ENCODE measurements at regions not wholly inside any gene's neighbourhood (a gene's known extent, or its start where the extent isn't known, plus 50 kb on each side); places are given as distances from the start of the nearest gene placed in this dataset.
A peak's percentile ranks its signal among the peaks of the same experiment; 100 is the strongest.
"Not testable (repeated sequence)": the region's sequence is repeated elsewhere in the genome, so short reads cannot be mapped to it uniquely, and the experiment has no call there.

DNA sequence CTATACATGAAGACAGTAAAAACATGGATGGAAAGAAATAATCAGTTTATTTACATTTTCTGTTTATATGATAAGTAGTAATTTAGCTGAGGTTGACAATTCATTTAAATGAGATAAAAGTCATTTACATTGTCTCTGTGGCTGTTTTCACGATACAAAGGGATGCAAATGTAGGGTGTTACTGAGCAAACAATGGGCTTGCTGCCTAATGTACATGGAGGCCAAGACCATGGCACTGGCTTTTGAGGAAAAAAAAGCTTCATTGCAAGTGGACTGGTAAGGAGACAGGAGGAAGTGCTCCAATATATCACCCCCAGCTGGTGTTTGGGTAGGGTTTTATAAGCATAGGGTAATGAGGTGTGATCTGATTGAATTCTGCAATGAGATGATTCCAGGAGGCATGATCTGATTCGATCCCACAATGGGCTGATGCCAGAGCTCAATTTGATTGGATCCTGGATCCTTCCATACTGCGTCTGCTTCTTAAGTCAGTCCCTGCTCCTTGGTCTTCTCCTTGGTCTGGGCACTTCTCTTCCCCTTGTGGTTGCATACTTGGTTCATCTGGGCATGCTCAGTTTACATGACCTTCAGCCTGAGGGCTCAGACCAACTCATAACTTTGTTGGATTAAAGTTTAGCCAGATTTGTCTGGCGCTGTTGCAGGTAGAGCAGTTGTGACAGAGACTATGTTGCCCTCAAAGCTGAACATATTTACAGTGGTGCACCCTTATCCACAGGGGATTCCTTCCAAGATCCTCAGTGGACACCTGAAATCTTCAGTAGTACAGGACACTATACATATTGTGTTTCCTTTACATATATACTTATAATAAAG is 181.2 kb downstream of the SPATA31A6 start:
- H3K4me3 ChIP-seq (ENCODE audit: low read length); DNase-seq (ENCODE audit: low read depth): not testable (repeated sequence)

DNA sequence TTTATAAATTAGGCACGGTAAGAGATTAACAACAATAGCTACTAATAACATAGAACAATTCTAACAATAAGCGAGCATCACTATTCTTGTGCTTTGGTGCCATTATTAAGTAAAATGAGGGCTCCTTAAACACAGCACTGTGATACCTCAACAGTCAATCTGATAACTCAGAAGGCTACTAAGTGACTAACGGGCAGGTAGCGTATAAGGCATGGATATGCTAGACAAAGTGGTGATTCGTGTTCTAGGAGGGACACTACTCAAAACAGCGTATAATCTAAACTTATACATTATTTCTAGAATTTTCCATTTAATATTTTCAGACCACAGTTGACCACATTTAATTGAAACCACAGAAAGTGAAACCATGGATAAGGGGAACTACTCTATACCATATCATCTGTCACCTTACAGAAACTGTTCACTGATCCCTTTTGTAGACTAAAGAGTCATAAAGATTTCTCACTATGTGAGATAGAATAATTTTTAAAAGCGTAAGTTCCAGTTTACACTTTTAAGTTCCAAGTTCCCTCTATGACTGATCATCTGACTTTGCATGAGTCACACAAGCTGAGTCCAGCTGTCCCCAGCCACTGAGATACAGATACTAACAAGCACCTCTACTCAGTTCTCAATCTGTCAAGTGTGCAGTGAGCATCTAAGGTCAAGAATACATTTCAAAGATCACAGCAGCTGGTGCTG is 181.9 kb downstream of the SPATA31A6 start:
- H3K4me3 ChIP-seq (ENCODE audit: low read length): not testable (repeated sequence)
- DNase-seq (ENCODE audit: low read depth): peak; percentile 23

DNA sequence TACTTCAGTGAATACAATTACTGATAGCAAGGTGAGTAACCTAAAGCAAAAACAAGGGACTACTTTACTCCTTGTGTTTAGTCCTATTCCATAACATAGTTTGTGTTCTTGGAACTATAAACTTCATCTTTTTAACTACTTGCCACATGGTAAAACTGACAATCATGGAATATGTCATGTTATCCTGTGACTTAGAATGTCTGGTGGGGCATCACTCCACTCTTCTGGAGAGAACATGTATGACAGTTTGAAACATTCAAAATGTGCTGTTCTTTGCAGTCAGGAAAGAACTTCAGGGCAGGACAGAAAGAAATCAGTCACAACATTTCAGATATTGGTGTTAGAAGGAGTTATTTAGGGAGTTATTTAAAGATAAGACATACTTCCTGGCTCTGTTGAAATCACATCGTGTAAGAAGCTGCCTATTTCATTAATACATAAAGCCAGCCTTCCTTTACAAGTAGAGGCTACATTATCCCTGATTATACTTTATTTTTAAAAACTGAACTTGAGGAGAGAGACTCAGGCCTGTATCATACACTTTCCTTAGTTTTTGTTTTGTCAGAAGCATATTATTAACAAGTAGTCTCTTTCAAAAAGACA is 184.9 kb downstream of the SPATA31A6 start:
- DNase-seq (ENCODE audit: low read depth); H3K4me3 ChIP-seq (ENCODE audit: low read length): not testable (repeated sequence)

DNA sequence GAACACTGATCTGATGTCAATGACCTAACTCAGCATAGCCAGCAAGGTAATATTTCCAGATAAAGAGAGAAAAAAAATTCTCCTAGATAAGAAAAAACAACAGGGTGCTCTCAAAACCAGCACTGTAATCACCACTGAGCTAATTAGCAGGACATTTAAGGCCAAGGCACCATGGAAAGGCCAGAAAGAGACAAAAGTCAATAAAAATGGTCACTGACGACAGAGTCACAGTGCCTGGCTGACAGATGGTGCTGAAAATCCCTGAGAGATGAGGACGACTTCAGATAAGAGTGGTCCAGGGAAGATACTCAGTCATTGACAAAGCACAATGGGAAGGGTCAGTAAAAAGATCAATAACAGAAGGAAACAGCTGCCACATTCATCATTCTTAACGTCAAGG is 186.7 kb downstream of the SPATA31A6 start:
- DNase-seq (ENCODE audit: low read depth); H3K4me3 ChIP-seq (ENCODE audit: low read length): not testable (repeated sequence)

DNA sequence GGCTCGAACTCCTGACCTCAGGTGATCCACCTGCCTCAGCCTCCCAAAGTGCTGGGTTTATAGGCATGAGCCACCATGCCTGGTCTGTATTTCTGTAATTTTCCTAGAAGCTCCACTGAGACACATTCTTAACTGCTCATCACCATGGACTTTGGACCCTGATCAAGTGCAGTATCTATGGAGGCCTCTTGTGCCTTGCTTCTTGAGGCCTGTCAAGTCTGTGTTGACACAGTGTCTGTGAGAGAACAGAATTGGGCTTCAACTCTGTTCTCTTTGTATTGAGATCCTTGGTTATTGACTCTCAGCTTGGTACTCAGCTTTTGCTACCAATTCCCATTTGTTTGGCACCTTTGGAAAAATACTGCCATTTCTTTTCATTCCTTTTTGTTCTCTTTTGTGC is 188.0 kb downstream of the SPATA31A6 start:
- DNase-seq (ENCODE audit: low read depth): not testable (repeated sequence)

DNA sequence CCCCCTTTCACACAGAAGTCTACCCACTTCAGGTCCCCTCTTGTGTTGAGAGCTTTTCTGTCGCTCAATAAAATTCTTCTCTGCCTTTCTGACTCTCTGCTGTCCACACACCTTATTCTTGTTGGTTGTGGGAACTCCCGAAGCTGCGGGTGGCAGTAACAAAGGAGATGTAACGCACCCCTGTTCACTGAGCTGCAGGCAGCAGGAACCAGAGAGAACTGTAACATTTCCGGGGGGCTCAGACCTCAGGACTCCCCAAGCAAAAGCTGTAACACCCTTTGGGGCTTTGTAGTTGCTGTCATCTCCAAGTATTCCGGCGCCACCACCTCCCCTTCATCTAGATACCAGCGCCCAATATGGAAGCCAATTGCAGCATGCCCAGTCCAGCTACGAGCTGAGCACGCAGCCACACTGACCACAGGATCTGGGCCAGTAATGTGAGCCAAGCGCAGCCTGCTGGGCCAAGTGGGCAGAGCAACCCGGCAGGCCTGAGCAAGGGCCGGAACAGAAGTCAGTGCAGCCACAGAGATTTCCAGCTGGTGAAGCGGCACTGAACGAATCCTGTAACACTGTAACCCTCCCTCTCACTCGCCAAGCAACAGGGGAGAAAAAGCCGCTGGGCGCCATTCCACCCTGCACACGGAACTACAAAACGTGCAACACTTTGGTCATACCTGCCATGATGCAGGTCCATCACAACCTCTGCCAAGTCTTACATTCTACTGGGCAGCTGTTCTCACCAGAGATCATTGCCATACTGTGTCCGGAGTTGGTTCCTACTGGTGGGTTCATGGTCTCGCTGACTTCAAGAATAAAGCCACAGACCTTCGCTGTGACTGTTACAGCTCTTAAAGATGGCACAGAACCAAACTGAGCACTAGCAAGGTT is 194.3 kb downstream of the SPATA31A6 start:
- H3K4me3 ChIP-seq (ENCODE audit: low read length); DNase-seq (ENCODE audit: low read depth): not testable (repeated sequence)

More for the DNA sequence above, 188.0 kb downstream of the SPATA31A6 start:
- H3K4me3 ChIP-seq (ENCODE audit: low read length): not testable (repeated sequence)

DNA sequence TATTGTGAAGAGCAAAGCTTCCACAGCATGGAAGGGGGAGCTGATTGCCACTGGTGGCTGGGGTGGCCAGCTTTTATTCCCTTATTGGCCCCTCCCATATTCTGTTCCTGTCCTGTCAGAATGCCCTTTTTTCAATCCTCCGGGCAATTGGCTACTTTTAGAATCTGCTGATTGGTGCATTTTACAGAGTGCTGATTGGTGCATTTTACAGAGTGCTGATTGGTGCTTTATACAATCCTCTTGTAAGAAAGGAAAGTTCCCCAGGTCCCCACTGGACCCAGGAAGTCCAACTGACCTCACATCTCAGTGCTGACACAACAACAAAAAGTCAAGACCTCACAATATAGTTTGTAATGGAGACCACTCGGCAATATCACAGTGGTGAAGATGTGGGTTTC is 195.0 kb downstream of the SPATA31A6 start:
- TF ChIP-seq, protein P1, sequence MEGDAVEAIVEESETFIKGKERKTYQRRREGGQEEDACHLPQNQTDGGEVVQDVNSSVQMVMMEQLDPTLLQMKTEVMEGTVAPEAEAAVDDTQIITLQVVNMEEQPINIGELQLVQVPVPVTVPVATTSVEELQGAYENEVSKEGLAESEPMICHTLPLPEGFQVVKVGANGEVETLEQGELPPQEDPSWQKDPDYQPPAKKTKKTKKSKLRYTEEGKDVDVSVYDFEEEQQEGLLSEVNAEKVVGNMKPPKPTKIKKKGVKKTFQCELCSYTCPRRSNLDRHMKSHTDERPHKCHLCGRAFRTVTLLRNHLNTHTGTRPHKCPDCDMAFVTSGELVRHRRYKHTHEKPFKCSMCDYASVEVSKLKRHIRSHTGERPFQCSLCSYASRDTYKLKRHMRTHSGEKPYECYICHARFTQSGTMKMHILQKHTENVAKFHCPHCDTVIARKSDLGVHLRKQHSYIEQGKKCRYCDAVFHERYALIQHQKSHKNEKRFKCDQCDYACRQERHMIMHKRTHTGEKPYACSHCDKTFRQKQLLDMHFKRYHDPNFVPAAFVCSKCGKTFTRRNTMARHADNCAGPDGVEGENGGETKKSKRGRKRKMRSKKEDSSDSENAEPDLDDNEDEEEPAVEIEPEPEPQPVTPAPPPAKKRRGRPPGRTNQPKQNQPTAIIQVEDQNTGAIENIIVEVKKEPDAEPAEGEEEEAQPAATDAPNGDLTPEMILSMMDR (conservative IDR thresholded peaks at IDR 0.05; ENCODE audit: low read depth, low read length): no peak
- H3K4me3 ChIP-seq (ENCODE audit: low read length): no peak overlapping the region
- DNase-seq (ENCODE audit: low read depth): no peak

DNA sequence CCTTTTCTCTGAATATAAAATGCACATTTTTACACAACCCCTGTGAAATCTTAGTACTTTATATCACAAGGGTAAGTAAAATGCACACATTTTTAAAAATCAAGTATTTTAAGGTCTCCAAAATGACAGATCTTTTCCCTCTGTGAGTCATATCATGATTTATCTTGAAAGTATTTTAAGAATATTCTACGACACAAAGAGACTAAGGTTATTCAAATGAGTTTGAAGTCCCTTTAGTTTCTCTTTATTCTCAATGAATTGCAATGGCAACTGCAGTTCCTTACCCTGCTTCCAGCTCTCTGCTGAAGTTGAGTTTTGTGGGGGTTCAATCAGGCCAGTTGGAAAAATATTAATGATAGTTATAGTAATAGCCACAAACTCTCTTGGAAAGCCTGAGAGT is 196.1 kb downstream of the SPATA31A6 start:
- not testable (repeated sequence) for H3K4me3 ChIP-seq (ENCODE audit: low read length); DNase-seq (ENCODE audit: low read depth)

DNA sequence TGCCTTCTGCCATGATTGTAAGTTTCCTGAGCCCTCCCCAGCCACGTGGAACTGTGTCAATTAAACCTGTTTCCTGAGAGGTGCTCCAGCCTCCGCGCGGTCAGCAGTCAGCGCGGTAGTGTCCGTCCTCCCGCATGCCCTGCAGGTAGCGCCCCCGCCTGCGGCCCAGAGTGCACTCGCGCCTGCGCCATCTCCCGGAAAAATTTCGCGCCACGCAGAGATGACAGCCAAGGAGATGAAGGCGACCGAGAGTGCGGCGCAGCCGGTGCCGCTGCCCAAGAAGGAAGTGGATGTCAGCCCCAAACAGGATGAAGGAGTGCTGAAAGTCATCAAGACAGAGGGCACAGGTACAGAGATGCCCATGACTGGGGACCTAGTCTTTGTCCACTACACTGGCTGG is 201.1 kb downstream of the SPATA31A6 start:
- DNase-seq (ENCODE audit: low read depth); H3K4me3 ChIP-seq (ENCODE audit: low read length): not testable (repeated sequence)

DNA sequence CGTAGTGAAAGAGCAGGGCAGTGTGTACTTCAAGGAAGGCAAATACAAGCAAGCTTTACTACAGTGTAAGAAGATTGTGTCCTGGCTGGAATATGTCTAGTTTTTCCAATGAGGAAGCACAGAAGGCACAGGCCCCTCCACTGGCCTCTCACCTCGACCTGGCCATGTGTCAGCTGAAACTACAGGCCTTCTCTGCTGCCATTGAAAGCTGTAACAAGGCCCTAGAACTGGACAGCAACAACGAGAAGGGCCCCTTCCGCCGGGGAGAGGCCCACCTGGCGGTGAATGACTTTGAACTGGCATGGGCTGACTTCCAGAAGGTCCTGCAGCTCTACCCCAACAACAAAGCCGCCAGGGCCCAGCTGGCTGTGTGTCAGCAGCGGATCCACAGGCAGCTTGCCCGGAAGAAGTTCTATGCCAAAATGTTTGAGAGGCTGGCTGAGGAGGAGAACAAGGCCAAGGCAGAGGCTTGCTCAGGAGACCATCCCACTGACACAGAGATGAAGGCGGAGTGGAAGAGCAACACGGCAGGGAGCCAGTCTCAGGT is 202.2 kb downstream of the SPATA31A6 start:
- not testable (repeated sequence) for DNase-seq (ENCODE audit: low read depth); H3K4me3 ChIP-seq (ENCODE audit: low read length)

DNA sequence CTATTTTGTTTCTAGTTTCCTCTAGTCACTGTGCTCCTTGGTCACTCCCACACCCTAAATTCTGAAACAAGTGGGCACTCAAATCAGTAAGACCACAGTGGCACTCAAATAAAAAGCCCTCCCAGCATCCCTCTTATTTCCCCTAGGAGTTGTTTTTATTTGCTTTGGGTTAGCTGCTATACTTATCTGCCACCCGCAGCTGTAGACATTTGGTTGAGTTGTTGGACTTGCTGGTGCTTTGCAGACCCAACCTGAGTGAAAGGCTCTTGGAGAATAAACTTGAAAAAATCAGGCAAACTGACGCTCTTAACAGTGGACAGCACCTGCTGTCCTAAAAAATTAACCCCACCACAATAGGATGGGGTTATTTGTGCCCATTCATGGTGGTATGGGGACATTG is 203.0 kb downstream of the SPATA31A6 start:
- DNase-seq (ENCODE audit: low read depth): no peak
- H3K4me3 ChIP-seq (ENCODE audit: low read length): no peak overlapping the region
- TF ChIP-seq, protein P1 (conservative IDR thresholded peaks at IDR 0.05; ENCODE audit: low read depth, low read length): no peak

Measured in retinal pigment epithelial cell (primary cell).